GM12892 (cell line): ENCODE measurements at regions not wholly inside any gene's neighbourhood (a gene's known extent, or its start where the extent isn't known, plus 50 kb on each side); places are given as distances from the start of the nearest gene placed in this dataset.

Experiments
- POLR2A ChIP-seq: IDR thresholded peaks from 2 replicates; pipeline ENCODE4 v1.6.1; 2011; ENCODE audit warnings: low read depth, low read length, control low read depth
- POLR2AphosphoS5 ChIP-seq: IDR thresholded peaks from 2 replicates; pipeline ENCODE4 v1.6.1; 2011; ENCODE audit warnings: low read depth, low read length, control low read depth
- TAF1 ChIP-seq: IDR thresholded peaks from 2 replicates; pipeline ENCODE4 v1.6.1; 2011; ENCODE audit warnings: low read depth, mild to moderate bottlenecking, control low read depth, low read length, borderline replicate concordance

DNA sequence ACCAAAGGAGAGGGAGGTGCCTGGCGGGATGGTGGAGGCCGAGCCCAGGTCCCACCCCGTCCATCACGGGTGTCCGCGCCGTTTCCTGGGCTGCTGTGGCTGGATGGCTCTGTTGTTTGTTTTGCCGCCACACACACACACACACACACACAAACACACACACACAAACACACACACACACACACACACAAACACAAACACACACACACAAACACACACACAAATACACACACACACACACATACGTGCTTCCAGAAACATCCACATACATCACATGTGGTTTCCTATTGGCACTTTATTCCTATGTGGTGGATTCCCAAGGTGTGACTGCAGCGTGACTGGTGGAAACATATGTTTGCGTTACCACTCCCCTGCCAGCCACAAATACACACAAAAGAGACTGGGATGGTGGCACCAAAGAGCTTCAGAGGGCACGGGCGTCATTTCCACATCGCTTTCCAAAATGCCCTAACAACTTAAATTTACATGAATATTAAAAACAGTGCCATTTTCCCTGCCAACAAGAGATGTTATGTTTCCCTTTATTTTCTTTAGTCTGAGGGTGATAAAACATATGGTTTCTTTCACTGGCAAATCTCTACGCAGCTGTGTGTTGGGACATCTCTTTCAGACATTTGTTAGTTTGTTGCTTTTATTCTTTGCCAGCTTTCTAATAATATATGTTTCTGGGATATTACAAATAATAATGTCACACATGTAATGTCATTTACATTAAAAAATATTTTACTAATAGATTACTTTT, 356.8 kb downstream of the BRD1 start:
- TF ChIP-seq POLR2A, result no peak
- no peak for TF ChIP-seq POLR2AphosphoS5
- no peak for TF ChIP-seq TAF1
